PFSK-1 (cell line): ENCODE measurements at regions not wholly inside any gene's neighbourhood (a gene's known extent, or its start where the extent isn't known, plus 50 kb on each side); places are given as distances from the start of the nearest gene placed in this dataset.

Source experiments
- FOXP2 ChIP-seq: optimal IDR thresholded peaks from 2 replicates; pipeline ENCODE3; 2011; ENCODE audit warnings: borderline replicate concordance, control low read depth, inconsistent platforms; ENCODE audit not compliant: insufficient read depth; ENCODE audit errors: extremely low read length, extremely low read depth
- POLR2AphosphoS5 ChIP-seq: IDR thresholded peaks from 2 replicates; pipeline ENCODE4 v1.6.1; 2012; ENCODE audit warnings: low read depth, mild to moderate bottlenecking, control low read depth, low read length, moderate library complexity
- REST ChIP-seq, 2 experiments: IDR thresholded peaks; 2 replicates each; pipeline versions ENCODE4 v1.6.1 to v1.8.0; 2011 to 2012; ENCODE audit warnings: low read depth in 2 of 2, low read length in 2 of 2, control low read depth in 1 of 2, inconsistent platforms in 1 of 2, mild to moderate bottlenecking in 1 of 2, moderate library complexity in 1 of 2; ENCODE audit not compliant: insufficient read depth in 1 of 2
- SIN3A ChIP-seq: IDR thresholded peaks from 2 replicates; pipeline ENCODE4 v1.6.1; 2012; ENCODE audit warnings: mild to moderate bottlenecking, low read length, moderate library complexity, borderline replicate concordance; ENCODE audit not compliant: insufficient read depth
- TAF1 ChIP-seq: IDR thresholded peaks from 2 replicates; pipeline ENCODE4 v1.6.1; 2012; ENCODE audit warnings: low read length, control low read depth, borderline replicate concordance; ENCODE audit not compliant: insufficient read depth

DNA sequence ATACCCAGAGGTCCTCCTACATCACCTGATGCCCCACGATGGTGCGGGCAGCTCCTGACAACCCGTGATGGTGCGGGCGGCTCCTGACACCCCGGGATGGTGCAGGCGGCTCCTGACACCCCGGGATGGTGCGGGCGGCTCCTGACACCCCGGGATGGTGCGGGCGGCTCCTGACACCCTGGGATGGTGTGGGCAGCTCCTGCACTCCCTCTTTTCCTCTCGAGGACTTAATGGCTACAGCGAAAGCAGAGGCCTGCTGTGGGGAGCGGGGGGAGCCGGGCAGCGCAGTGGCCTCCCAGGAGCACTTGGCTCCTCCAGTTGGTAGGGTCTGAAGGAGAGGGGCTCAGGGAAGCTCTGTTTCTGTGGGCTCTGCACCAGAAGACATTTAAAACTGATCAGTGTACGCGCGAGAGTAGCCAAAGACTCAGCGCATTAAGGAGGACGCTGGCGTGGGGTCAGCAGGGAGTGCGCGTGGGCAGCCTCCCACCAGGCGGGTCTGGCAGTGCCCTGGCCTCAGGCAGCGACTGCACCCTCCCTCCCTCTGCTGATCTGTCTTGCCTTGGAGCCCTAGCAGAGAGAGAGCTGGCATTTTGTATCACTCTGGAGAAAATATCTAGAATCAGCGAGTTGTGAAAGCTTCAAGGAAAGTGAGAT is 464.5 kb upstream of the MYT1L start:
- TF ChIP-seq REST (IDR thresholded peaks at IDR 0.05; ENCODE audit: insufficient read depth in 1 of 2, low read depth in 2 of 2, low read length in 2 of 2): no peak
- no peak for TF ChIP-seq FOXP2
- TF ChIP-seq TAF1: no peak
- TF ChIP-seq POLR2AphosphoS5: no peak
- no peak for TF ChIP-seq SIN3A

GRCh38 chr2:2793925-2794560 is 463.0 kb upstream of the MYT1L start:
- TF ChIP-seq FOXP2: no peak
- no peak for TF ChIP-seq SIN3A
- no peak for TF ChIP-seq POLR2AphosphoS5

- TF ChIP-seq SIN3A: no peak
- no peak for TF ChIP-seq TAF1
- no peak for TF ChIP-seq POLR2AphosphoS5
- TF ChIP-seq REST (IDR thresholded peaks at IDR 0.05; ENCODE audit: insufficient read depth in 1 of 2, low read depth in 2 of 2, low read length in 2 of 2): no peak
- no peak for TF ChIP-seq FOXP2
Observed at GRCh38 chr2:2793514-2793913, 462.4 kb upstream of the MYT1L start.

GRCh38 chr2:2791606-2792005 is 460.5 kb upstream of the MYT1L start:
- TF ChIP-seq REST (IDR thresholded peaks at IDR 0.05; ENCODE audit: insufficient read depth in 1 of 2, low read depth in 2 of 2, low read length in 2 of 2) (no peak), POLR2AphosphoS5 (no peak), FOXP2 (no peak), TAF1 (no peak), SIN3A (no peak)

GRCh38 chr2:2791031-2791430 is 460.0 kb upstream of the MYT1L start:
- TF ChIP-seq FOXP2 (no peak), SIN3A (no peak), REST (IDR thresholded peaks at IDR 0.05; ENCODE audit: insufficient read depth in 1 of 2, low read depth in 2 of 2, low read length in 2 of 2) (no peak), POLR2AphosphoS5 (no peak), TAF1 (no peak)
